Right cardiac atrium (tissue), 5 donors: ENCODE measurements at regions not wholly inside any gene's neighbourhood (a gene's known extent, or its start where the extent isn't known, plus 50 kb on each side); places are given as distances from the start of the nearest gene placed in this dataset.
"Not testable (repeated sequence)": the region's sequence is repeated elsewhere in the genome, so short reads cannot be mapped to it uniquely, and the experiment has no call there.

ENCODE experiments used
- ATAC-seq, 2 donors: fragments of 200-7000 bp; cut with Tn5 transposase; one replicate each; pipeline versions ENCODE4 v1.8.0 to v1.9.1; 2020; ENCODE audit warnings: moderate library complexity in 2 of 2, mild to moderate bottlenecking in 1 of 2
- DNase-seq, 3 donors: peaks; one replicate each; pipeline ENCODE4 v3.0.0-alpha.2; 2020
- H3K27ac ChIP-seq: one replicate; pipeline ENCODE4 v1.5.1; 2013; ENCODE audit warnings: mild to moderate bottlenecking, low read length, control low read depth, moderate library complexity
- H3K27me3 ChIP-seq: one replicate; pipeline ENCODE4 v1.6.1; 2013; ENCODE audit not compliant: control insufficient read depth, insufficient read depth
- H3K4me1 ChIP-seq: one replicate; pipeline ENCODE4 v1.6.1; 2013; ENCODE audit warnings: low read length; ENCODE audit not compliant: control insufficient read depth, insufficient read depth
- H3K4me3 ChIP-seq: one replicate; pipeline ENCODE4 v1.5.1; 2013; ENCODE audit warnings: low read length, control low read depth
- H3K9me3 ChIP-seq: one replicate; pipeline ENCODE4 v1.6.1; 2013; ENCODE audit warnings: low read length; ENCODE audit not compliant: control insufficient read depth
- WGBS: extraction: QIAGEN DNeasy Blood & Tissue Kit; methylation state at CpG from one replicate; pipeline ENCODE4 v1.1.7; 2013; 5-methylcytosine and 5-hydroxymethylcytosine counted together
- intact Hi-C, 4 donors: fragments of 100-400 bp; cut with DNase I; formaldehyde crosslinking; loops; one replicate each; pipeline versions ENCODE4 v1.11.0 to v1.14.0; 2022 to 2023
- donor health status: healthy with polysubstance abuse.
- donor health status: DM: no; HTN: yes; CAD: no.
- donor health status: DM: no; HTN: no; CAD: no.
- donor health status: DM: no; HTN: yes; CAD: no; lungs with severe emphysema.
- donor health status: DM: yes; HTN: yes; CAD: no.

- Histone ChIP-seq H3K4me3 (no peak overlapping the region), H3K9me3 (no peaks in the 10 kb centered on the region), H3K27me3 (no peaks in the 10 kb centered on the region), H3K27ac (no peak overlapping the region), H3K4me1 (no peaks in the 10 kb centered on the region)
- 60% methylated on average over 1 of the region's 1 CpG for WGBS
- DNase-seq (no peak), ATAC-seq (no peak)
- intact Hi-C loops = no loop called here
Measured at GRCh38 chr2:78251708-78252107, 729.5 kb upstream of the LRRTM4 start.

GRCh38 chr2:78260861-78261260 is 738.7 kb upstream of the LRRTM4 start:
- 58% methylated on average over 2 of the region's 2 CpGs for WGBS
- Histone ChIP-seq H3K27ac (no peak overlapping the region), H3K4me1 (no peaks in the 10 kb centered on the region), H3K4me3 (no peak overlapping the region), H3K9me3 (no peaks in the 10 kb centered on the region), H3K27me3 (no peaks in the 10 kb centered on the region)
- DNase-seq (no peak), ATAC-seq (no peak)
- intact Hi-C loops = no loop called here

DNA sequence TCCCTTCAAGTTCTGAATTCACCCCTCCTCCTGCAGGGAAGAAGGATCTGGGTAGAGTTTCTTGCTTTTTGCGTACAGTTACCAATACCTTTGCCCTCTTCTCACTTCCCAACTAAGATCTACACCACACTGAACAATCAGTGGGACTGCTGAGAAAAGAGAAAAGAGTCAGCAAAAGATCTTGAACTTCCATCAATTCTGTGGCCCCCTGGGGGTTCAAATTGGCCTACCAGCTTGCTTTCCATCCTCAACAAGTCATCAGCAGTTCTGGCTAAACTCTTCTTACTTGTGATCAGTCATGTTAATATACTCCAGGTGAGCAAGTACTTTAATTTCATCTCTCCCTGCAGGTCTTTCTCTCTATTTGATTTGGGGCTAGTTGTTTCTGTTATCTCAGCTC is 739.3 kb upstream of the LRRTM4 start:
- Histone ChIP-seq H3K4me1 (no peaks in the 10 kb centered on the region), H3K9me3 (no peaks in the 10 kb centered on the region), H3K4me3 (no peak overlapping the region), H3K27me3 (no peaks in the 10 kb centered on the region), H3K27ac (no peak overlapping the region)
- ATAC-seq (no peak), DNase-seq (no peak)
- intact Hi-C loops = no loop called here
- 80% methylated on average over 1 of the region's 1 CpG for WGBS

- ATAC-seq, H3K4me1 ChIP-seq, H3K27me3 ChIP-seq, H3K27ac ChIP-seq, intact Hi-C loops, H3K9me3 ChIP-seq, H3K4me3 ChIP-seq, DNase-seq: not testable (repeated sequence)
- 55% methylated on average over 10 of the region's 10 CpGs for WGBS
Measured at GRCh38 chr2:78262089-78262488, 739.9 kb upstream of the LRRTM4 start.

DNA sequence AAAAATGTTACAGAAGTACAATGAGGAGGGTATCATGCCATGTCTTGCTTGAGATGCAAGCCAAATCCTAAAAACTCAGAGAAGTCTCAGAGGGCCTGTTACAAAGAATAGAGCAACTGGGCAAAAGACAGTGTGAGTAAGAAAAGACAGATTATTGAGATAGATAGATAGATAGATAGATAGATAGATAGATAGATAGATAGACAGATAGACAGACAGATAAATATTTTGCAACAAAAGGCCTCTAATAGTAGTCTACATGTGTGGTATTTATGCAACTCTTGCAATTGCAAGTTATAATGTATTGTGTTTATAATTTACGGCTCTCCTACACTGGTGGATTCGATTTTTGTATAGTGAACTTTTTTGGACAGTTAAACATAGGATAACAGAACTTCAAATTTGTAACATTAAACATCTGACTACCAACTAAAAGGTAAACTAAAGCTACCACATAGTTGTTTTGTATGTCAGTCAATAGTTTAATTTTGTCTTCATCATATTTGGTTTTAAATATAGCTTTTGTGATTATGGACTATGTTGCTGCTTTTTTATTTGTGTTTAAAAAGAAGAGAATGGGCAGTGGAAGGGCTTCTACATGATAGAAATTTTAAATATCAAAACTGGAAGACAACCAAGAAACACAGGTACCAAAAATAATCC is 740.7 kb upstream of the LRRTM4 start:
- intact Hi-C loops = no loop called here
- ATAC-seq (no peak), DNase-seq (no peak)
- H3K27me3 ChIP-seq = no peaks in the 10 kb centered on the region
- H3K27ac ChIP-seq = no peak overlapping the region
- WGBS = 76% methylated on average over 2 of the region's 2 CpGs
- no peaks in the 10 kb centered on the region for H3K4me1 ChIP-seq
- H3K4me3 ChIP-seq = no peak overlapping the region
- H3K9me3 ChIP-seq = no peaks in the 10 kb centered on the region

GRCh38 chr2:78263571-78263970 is 741.4 kb upstream of the LRRTM4 start:
- DNase-seq = no peak
- Histone ChIP-seq H3K4me3 (no peak overlapping the region), H3K4me1 (no peaks in the 10 kb centered on the region), H3K27me3 (no peaks in the 10 kb centered on the region), H3K9me3 (no peaks in the 10 kb centered on the region), H3K27ac (no peak overlapping the region)
- intact Hi-C loops = no loop called here
- 38% methylated on average over 1 of the region's 1 CpG for WGBS
- ATAC-seq = no peak

GRCh38 chr2:78264130-78264529 is 742.0 kb upstream of the LRRTM4 start:
- no peaks in the 10 kb centered on the region for H3K4me1 ChIP-seq
- H3K27me3 ChIP-seq = no peaks in the 10 kb centered on the region
- 70% methylated on average over 2 of the region's 2 CpGs for WGBS
- H3K27ac ChIP-seq = no peak overlapping the region
- H3K4me3 ChIP-seq = no peak overlapping the region
- intact Hi-C loops = no loop called here
- DNase-seq (no peak), ATAC-seq (no peak)
- no peaks in the 10 kb centered on the region for H3K9me3 ChIP-seq

DNA sequence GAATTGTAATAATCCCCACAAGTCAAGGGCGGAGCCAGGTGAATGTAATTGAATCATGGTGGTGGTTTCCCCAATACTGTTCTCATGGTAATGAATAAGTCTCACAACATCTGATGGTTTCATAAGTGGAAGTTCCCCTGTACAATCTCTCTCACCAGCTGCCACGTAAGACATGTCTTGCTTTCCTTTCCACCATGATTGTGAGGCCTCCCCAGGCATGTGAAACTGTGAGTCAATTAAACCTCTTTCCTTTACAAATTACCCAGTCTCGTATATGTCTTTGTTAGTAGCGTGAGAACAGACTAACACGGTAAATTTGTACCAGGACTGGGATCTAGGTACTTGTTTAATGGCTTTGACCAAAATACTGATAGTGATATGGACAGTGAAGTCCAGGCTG is 744.3 kb upstream of the REG3G start:
- Histone ChIP-seq H3K4me3 (no peak overlapping the region), H3K9me3 (no peaks in the 10 kb centered on the region), H3K27me3 (no peaks in the 10 kb centered on the region), H3K27ac (no peak overlapping the region), H3K4me1 (no peaks in the 10 kb centered on the region)
- ATAC-seq = no peak
- intact Hi-C loops = no loop called here
- DNase-seq = no peak
- WGBS = 84% methylated on average over 5 of the region's 5 CpGs

GRCh38 chr2:78290581-78291214 is 734.8 kb upstream of the REG3G start:
- Histone ChIP-seq H3K27ac (no peak overlapping the region), H3K4me3 (no peak overlapping the region), H3K4me1 (no peaks in the 10 kb centered on the region), H3K9me3 (no peaks in the 10 kb centered on the region), H3K27me3 (no peaks in the 10 kb centered on the region)
- ATAC-seq (no peak), DNase-seq (no peak)
- WGBS = 82% methylated on average over 3 of the region's 3 CpGs
- intact Hi-C loops = no loop called here

DNA sequence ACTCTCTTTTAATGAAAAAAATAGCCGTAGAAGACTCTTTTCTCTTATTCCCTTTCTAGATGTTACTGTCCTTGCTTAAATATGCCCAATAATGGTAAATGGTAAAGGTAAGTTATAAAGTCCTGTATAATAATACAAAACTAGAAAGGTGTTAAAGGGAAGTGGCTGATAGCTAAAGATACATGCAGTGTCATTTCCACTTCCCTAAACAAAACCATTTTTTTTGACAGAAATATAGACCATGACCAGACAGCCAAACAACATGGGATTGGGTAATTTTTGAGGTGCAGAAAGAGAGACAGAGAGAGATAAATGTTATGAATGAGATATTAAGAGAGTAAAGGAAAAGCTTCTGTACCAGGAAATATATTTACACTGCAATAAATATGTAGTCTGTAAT is 731.7 kb upstream of the REG3G start:
- Histone ChIP-seq H3K9me3 (no peaks in the 10 kb centered on the region), H3K27ac (no peak overlapping the region), H3K27me3 (no peaks in the 10 kb centered on the region), H3K4me3 (no peak overlapping the region), H3K4me1 (no peaks in the 10 kb centered on the region)
- intact Hi-C loops = no loop called here
- no peak for ATAC-seq
- DNase-seq = no peak
- 46% methylated on average over 1 of the region's 1 CpG for WGBS

GRCh38 chr2:78301166-78301789 is 724.2 kb upstream of the REG3G start:
- H3K4me1 ChIP-seq = no peaks in the 10 kb centered on the region
- H3K27ac ChIP-seq = no peak overlapping the region
- no peak for ATAC-seq
- 44% methylated on average over 6 of the region's 6 CpGs for WGBS
- intact Hi-C loops = no loop called here
- H3K4me3 ChIP-seq = no peak overlapping the region
- H3K27me3 ChIP-seq = no peaks in the 10 kb centered on the region
- DNase-seq = no peak
- no peaks in the 10 kb centered on the region for H3K9me3 ChIP-seq
